ENCODE measurements at regions not wholly inside any gene's neighbourhood (a gene's known extent, or its start where the extent isn't known, plus 50 kb on each side); places are given as distances from the start of the nearest gene placed in this dataset.

GRCh38 chr1:90236493-90236892 is 241.6 kb downstream of the ZNF326 start:
- no peak overlapping the region for H3K4me3 Mint-ChIP-seq
- H3K27ac ChIP-seq (ENCODE audit: low read depth): no peak overlapping the region
- H3K79me2 ChIP-seq (replicated peaks; ENCODE audit: insufficient read depth): no peaks in the 10 kb centered on the region
- H4K20me1 ChIP-seq (replicated peaks; ENCODE audit: insufficient read depth): no peaks in the 10 kb centered on the region; the same call in 1 of the 2 replicates
- no peaks in the 10 kb centered on the region for H3F3A ChIP-seq (replicated peaks; ENCODE audit: low read depth)
- no peak overlapping the region for H2AFZ ChIP-seq
- H3K36me3 ChIP-seq (ENCODE audit: insufficient read depth): no peaks in the 10 kb centered on the region
- ATAC-seq (no peak), DNase-seq (ENCODE audit: low spot score) (no peak)
- H3K36me3 Mint-ChIP-seq (ENCODE audit: low read depth): peaks cover 9% of the 10 kb centered on the region; the same call in 1 of the 3 replicates
- H3K4me1 Mint-ChIP-seq: 0 out of 3 replicates have a peak, but pooled peaks cover 2% of the 10 kb centered on the region
- H3K27ac Mint-ChIP-seq: no peak overlapping the region
- no peaks in the 10 kb centered on the region for H3K27me3 ChIP-seq (ENCODE audit: insufficient read depth)
- H3K4me1 ChIP-seq (ENCODE audit: insufficient read depth): no peaks in the 10 kb centered on the region
- no peak for TF ChIP-seq ZNF331 (CRISPR knock-in tag; IDR thresholded peaks at IDR 0.05; ENCODE audit: low read depth)
- no peak for TF ChIP-seq JUNB (IDR thresholded peaks at IDR 0.05; ENCODE audit: unreplicated experiment)
- no peak for TF ChIP-seq POLR2AphosphoS5 (IDR thresholded peaks at IDR 0.05; ENCODE audit: low read depth)
- TF ChIP-seq, protein P1, sequence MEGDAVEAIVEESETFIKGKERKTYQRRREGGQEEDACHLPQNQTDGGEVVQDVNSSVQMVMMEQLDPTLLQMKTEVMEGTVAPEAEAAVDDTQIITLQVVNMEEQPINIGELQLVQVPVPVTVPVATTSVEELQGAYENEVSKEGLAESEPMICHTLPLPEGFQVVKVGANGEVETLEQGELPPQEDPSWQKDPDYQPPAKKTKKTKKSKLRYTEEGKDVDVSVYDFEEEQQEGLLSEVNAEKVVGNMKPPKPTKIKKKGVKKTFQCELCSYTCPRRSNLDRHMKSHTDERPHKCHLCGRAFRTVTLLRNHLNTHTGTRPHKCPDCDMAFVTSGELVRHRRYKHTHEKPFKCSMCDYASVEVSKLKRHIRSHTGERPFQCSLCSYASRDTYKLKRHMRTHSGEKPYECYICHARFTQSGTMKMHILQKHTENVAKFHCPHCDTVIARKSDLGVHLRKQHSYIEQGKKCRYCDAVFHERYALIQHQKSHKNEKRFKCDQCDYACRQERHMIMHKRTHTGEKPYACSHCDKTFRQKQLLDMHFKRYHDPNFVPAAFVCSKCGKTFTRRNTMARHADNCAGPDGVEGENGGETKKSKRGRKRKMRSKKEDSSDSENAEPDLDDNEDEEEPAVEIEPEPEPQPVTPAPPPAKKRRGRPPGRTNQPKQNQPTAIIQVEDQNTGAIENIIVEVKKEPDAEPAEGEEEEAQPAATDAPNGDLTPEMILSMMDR (conservative IDR thresholded peaks at IDR 0.05; ENCODE audit: low read depth in 2 of 2): no peak
- TF ChIP-seq ZNF114 (CRISPR knock-in tag; IDR thresholded peaks at IDR 0.05): no peak
- TF ChIP-seq EZH2phosphoT487 (IDR thresholded peaks at IDR 0.05; ENCODE audit: unreplicated experiment): no peak
- TF ChIP-seq, protein P2, sequence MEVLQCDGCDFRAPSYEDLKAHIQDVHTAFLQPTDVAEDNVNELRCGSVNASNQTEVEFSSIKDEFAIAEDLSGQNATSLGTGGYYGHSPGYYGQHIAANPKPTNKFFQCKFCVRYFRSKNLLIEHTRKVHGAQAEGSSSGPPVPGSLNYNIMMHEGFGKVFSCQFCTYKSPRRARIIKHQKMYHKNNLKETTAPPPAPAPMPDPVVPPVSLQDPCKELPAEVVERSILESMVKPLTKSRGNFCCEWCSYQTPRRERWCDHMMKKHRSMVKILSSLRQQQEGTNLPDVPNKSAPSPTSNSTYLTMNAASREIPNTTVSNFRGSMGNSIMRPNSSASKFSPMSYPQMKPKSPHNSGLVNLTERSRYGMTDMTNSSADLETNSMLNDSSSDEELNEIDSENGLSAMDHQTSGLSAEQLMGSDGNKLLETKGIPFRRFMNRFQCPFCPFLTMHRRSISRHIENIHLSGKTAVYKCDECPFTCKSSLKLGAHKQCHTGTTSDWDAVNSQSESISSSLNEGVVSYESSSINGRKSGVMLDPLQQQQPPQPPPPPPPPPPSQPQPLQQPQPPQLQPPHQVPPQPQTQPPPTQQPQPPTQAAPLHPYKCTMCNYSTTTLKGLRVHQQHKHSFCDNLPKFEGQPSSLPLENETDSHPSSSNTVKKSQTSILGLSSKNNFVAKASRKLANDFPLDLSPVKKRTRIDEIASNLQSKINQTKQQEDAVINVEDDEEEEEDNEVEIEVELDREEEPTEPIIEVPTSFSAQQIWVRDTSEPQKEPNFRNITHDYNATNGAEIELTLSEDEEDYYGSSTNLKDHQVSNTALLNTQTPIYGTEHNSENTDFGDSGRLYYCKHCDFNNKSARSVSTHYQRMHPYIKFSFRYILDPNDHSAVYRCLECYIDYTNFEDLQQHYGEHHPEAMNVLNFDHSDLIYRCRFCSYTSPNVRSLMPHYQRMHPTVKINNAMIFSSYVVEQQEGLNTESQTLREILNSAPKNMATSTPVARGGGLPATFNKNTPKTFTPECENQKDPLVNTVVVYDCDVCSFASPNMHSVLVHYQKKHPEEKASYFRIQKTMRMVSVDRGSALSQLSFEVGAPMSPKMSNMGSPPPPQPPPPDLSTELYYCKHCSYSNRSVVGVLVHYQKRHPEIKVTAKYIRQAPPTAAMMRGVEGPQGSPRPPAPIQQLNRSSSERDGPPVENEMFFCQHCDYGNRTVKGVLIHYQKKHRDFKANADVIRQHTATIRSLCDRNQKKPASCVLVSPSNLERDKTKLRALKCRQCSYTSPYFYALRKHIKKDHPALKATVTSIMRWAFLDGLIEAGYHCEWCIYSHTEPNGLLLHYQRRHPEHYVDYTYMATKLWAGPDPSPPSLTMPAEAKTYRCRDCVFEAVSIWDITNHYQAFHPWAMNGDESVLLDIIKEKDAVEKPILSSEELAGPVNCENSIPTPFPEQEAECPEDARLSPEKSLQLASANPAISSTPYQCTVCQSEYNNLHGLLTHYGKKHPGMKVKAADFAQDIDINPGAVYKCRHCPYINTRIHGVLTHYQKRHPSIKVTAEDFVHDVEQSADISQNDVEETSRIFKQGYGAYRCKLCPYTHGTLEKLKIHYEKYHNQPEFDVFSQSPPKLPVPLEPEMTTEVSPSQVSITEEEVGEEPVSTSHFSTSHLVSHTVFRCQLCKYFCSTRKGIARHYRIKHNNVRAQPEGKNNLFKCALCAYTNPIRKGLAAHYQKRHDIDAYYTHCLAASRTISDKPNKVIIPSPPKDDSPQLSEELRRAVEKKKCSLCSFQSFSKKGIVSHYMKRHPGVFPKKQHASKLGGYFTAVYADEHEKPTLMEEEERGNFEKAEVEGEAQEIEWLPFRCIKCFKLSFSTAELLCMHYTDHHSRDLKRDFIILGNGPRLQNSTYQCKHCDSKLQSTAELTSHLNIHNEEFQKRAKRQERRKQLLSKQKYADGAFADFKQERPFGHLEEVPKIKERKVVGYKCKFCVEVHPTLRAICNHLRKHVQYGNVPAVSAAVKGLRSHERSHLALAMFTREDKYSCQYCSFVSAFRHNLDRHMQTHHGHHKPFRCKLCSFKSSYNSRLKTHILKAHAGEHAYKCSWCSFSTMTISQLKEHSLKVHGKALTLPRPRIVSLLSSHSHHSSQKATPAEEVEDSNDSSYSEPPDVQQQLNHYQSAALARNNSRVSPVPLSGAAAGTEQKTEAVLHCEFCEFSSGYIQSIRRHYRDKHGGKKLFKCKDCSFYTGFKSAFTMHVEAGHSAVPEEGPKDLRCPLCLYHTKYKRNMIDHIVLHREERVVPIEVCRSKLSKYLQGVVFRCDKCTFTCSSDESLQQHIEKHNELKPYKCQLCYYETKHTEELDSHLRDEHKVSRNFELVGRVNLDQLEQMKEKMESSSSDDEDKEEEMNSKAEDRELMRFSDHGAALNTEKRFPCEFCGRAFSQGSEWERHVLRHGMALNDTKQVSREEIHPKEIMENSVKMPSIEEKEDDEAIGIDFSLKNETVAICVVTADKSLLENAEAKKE (CRISPR knock-in tag; IDR thresholded peaks at IDR 0.05): no peak
- TF ChIP-seq REST (IDR thresholded peaks at IDR 0.05; ENCODE audit: unreplicated experiment): no peak
- TF ChIP-seq EZH2 (IDR thresholded peaks at IDR 0.05; ENCODE audit: low read depth, unreplicated experiment): no peak
- no peak for TF ChIP-seq STAT1 (IDR thresholded peaks at IDR 0.05; ENCODE audit: unreplicated experiment)
- no peak for TF ChIP-seq CREB1 (CRISPR knock-in tag; IDR thresholded peaks at IDR 0.05; ENCODE audit: low read depth)
- H3K4me3 ChIP-seq: no peak overlapping the region
- H3K9me3 Mint-ChIP-seq: peaks cover 5% of the 10 kb centered on the region
- no peaks in the 10 kb centered on the region for H3K27me3 Mint-ChIP-seq (ENCODE audit: insufficient read depth, low read depth, poor library complexity)
- H3K9me2 ChIP-seq (ENCODE audit: insufficient read depth): no peaks in the 10 kb centered on the region
- no peak overlapping the region for H3K4me2 ChIP-seq

All from GM23338 (cell line).